Endometrium (tissue), 2 donors: ENCODE measurements at regions not wholly inside any gene's neighbourhood (a gene's known extent, or its start where the extent isn't known, plus 50 kb on each side); places are given as distances from the start of the nearest gene placed in this dataset.

Source experiments
- FAIRE-seq: peaks from 2 replicates; lab custom pipeline; 2012; peaks lifted over from hg19 to GRCh38; lab: Jason Lieb, UNC
- donor health status: control.
- donor health status: control.

- no peak for FAIRE-seq
Measured at GRCh38 chr4:111499706-111500105, 645.5 kb upstream of the FAM241A start.

GRCh38 chr4:111500858-111501257 is 644.4 kb upstream of the FAM241A start:
- FAIRE-seq: no peak

DNA sequence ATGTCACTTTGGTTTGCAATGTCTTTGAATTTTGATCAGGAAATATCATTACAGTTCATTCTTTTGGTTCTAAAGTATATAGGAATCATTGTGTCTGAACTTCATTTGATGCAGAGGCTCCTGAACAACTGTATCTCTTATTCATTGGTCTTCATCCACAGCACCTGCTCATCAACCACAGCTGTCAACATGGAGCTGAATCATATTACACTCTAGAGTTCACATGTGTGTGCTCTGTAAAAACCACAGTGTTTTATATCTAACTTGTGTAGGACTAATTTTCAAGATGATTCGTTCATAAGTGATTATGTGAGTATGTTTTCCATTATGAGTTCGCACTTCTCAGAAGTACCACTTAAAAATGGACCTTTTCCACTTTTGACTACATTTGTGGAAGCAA is 643.3 kb upstream of the FAM241A start:
- no peak for FAIRE-seq

- no peak for FAIRE-seq
Measured at GRCh38 chr4:111502626-111503025, 642.6 kb upstream of the FAM241A start.

- no peak for FAIRE-seq
Measured at GRCh38 chr4:111506706-111507105, 638.5 kb upstream of the FAM241A start.

- FAIRE-seq: no peak
Measured at GRCh38 chr4:111510535-111510934, 634.7 kb upstream of the FAM241A start.

DNA sequence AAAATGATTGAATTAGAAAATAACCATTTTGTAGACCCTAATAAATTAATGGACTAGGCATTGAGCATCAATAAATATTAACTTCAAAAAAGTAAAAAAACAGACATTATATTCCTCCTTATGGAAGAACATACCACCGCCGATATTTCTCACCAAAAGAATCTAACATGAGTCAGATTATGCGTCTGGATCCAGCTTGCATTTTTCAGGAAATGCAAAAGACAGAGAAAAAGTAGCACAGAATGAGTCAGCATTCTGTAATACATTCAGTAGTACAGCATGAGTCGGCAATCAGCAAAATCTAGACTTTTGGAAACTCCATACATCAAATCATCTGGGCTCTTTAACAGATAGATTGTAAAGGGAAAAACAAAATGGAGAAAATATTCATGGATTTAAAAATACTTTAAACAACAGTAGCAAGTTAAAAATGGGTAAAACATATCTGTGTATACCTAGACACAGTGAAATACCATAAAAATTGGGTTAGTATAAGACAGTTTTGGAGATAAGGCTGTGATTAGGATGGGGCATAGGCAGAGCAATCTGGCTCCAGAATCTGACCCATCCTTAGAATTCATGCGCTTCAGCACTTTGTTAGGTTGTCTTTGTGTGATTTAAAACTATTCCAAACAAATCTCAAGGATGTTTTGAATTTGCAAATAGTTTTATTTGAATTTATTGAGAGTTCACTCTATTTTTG is 633.0 kb upstream of the FAM241A start:
- no peak for FAIRE-seq

GRCh38 chr4:111519683-111520082 is 625.6 kb upstream of the FAM241A start:
- no peak for FAIRE-seq

DNA sequence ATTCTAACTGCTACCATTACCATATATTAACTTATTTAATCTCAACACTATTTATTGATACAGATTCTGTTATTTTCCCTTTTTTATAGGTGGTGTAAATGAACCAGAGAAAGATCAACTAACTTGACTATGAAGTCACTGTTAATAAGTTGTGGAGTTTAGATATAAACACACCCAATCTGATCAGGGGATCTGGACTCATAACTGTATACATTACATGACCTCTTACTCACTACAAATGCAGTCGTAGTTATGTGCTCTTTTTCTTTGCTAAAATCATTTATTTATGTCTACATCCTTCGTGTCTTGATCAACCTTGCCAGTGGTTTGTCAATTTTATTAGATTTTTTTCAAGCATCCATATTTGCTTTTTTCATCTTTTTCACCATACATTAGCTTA is 614.8 kb upstream of the FAM241A start:
- no peak for FAIRE-seq

DNA sequence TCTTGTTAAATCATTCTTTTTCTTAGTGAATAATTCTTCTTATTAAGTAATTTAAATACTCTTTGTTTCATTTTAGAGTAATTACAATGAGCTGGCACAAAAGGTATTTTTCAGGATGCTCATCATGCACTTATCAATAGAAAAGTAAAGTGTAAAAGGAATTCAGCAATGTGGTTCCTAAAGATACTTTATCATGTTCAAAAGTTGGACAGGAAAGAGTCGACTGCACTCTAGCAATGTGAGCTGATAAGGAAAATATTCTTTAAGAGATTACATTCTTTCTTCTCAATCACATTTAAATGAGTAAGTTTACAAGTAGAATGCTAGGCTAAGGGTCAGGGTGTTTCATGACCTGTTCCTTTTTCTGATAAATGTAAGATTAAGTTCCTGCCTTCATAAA is 609.5 kb upstream of the FAM241A start:
- FAIRE-seq: peak; percentile 46

DNA sequence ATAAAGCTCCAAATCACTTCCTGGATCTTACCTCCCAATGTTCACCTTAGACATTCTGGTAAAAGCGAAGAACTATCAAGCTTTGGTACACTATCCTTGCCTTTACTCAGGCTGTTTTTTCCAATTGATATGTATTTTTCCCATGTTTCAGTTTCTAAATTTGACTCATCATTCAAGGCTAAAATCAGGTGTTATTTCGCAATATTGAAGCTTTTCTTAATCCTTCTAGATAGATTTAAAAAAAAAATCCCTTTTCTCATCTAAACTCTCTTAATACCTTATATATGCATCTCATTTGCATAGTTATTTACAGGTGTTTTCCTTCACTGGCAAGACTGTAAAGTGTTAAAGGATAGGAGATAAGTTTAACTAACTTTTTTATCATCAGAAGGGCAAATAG is 608.1 kb upstream of the FAM241A start:
- FAIRE-seq: no peak

DNA sequence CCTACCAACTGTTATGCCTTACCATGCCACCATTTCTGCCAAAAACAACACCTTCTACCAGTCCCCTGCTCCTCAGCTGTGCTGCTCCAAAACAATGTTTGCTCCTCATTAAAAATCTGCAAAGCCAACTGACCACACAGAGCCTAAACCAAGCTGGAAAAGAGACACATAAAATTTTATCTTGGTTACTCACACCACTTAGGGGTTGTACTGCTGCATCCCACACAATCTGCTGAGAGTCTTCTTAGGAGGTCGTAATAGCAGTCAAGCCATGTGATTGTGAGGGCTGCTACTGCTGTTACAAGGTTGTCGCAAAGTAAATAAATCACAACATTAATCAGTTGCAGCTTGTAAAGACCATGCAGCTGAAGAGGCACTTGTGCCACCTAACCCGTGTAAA is 607.4 kb upstream of the FAM241A start:
- peak; percentile 92 for FAIRE-seq

DNA sequence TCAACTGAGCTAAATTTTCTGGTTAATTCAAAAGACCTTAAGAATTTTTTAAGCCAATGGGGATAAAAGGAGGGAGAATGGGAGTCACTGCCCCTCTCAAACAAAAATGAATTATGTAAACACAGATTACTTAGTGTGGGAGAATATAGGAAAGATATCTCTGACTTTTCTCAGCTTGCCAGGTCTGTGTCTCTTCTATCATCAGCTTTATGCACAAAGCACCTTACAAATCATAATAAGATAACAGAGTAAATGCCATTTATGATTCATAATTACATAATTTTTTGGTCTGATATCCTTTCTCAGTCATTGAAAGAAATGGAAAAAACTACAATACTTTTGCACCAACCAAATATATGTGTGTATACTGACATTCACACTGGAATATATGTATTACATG is 604.6 kb upstream of the FAM241A start:
- no peak for FAIRE-seq

DNA sequence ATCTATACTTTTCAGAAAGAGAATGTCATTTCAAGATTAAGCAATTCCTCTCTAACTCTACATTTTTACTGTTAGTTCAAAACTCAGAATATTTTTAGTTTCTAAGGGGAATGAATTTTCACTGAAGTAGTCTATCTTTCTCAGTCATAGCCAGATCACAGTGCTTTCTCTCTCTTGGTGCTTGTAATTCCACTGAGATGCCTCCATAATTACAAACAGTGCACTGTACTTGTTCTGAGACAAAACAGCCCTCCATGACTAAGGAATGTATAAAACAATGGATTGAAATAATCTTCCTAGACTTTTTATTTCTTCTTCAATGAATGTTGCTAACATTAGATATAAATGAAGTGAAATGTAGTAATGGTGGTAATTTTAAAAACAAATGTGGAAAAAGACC is 603.2 kb upstream of the FAM241A start:
- FAIRE-seq: peak; percentile 53

GRCh38 chr4:111546881-111547280 is 598.4 kb upstream of the FAM241A start:
- no peak for FAIRE-seq

GRCh38 chr4:111556141-111556781 is 589.0 kb upstream of the FAM241A start:
- no peak for FAIRE-seq

DNA sequence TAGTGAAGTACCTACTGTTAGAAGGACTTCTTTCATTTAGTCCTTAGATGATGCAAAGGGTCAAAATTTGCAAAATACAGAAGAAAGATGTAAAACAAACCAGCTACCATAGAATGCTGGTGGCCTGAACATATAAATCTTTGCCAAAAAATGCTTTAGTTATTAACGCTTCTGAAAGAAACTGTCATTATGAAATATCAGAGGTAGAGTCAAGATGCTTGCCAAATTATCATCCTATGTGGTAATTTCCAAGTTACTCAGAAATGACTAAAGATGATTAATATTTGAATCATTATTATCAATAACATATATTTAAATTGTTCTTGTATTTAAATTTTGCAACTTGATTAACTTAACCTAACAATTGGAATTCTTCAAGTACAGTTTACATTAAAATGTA is 588.4 kb upstream of the FAM241A start:
- FAIRE-seq: no peak

DNA sequence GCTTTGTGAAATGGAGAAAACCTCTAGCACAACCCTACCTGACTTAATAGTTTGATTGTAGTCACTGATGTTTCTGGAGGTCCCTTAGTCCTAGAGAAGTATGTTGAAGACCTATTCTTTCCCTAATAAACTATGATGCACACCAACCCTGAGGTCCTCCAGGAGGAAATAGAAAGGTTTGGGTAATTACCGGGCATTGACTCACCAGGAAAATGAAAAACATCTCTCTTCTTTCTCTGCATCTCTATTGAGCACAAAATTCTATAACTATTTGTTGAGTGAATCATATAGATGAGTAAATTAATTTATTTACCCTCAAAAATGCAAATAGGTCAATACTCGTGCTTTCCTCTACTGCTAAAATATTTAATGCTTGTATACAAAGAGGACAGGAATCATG is 582.4 kb upstream of the FAM241A start:
- FAIRE-seq: no peak

GRCh38 chr4:111572470-111572869 is 572.8 kb upstream of the FAM241A start:
- no peak for FAIRE-seq

- no peak for FAIRE-seq
Measured at GRCh38 chr4:111573386-111573785, 571.9 kb upstream of the FAM241A start.

DNA sequence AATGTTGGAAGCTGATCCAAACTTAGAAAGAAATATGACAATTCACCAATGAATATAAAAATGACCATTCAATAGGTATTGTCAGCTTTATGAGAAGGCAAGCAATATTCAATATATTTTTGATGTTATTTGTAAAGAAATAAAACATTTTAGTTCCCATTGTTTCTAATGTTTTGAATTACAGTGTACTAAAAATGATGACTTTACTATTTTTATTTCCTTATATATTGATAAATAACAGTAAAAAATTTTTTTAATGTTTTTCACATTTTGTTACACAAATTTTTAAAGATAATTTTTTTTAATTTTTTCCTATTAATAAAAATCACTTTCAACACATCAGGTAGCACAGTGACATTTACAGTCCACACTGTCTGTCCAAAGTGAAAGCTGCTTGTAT is 565.5 kb upstream of the FAM241A start:
- FAIRE-seq: peak; percentile 45

- FAIRE-seq: no peak
Measured at GRCh38 chr4:111595456-111595855, 549.8 kb upstream of the FAM241A start.

DNA sequence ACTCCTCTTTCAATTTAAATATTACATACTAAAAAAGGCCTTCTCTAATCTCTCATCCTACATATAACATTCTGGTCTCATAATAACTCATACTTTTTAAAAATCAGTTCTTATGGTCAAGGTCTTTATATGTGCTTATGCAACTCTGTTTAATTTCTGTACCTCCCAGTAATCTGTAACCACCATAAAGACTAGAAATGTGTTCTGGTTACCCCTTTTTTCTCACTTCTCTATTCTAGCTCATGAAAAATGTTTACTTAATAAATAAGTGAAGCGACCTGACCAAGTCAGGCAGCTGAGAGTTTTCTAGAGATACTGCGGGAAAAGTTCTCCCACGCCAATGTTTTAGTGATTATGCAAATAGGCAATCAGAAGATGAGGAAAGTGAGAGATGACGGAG is 548.8 kb upstream of the FAM241A start:
- FAIRE-seq: no peak

- no peak for FAIRE-seq
Measured at GRCh38 chr4:111601671-111602070, 543.6 kb upstream of the FAM241A start.
